B cell (primary cell): ENCODE measurements at regions not wholly inside any gene's neighbourhood (a gene's known extent, or its start where the extent isn't known, plus 50 kb on each side); places are given as distances from the start of the nearest gene placed in this dataset.

ENCODE experiments used
- ATAC-seq: fragments of 200-7000 bp; cut with Tn5 transposase; one replicate; pipeline ENCODE4 v1.10.0; 2021; ENCODE audit warnings: low read depth, mild to moderate bottlenecking, moderate number of reproducible peaks, moderate library complexity
- CTCF ChIA-PET: fragments of 350-600 bp; sonication (Branson Sonifier 250); formaldehyde crosslinking; loops from one replicate; lab custom pipeline; 2021; ENCODE audit warnings: antibody characterized with exemption, inconsistent platforms; lab: Charles Lee
- POLR2A ChIA-PET: fragments of 350-600 bp; sonication (Branson Sonifier 250); formaldehyde crosslinking; loops from one replicate; lab custom pipeline; 2021; ENCODE audit warnings: antibody characterized with exemption; lab: Charles Lee
- DNase-seq: peaks from one replicate; pipeline ENCODE4 v3.0.0; 2013
- H2AFZ ChIP-seq: 2 replicates; pipeline ENCODE4 v1.6.1; 2012; ENCODE audit warnings: mild to moderate bottlenecking, low read depth, low read length; ENCODE audit not compliant: insufficient read depth, poor library complexity, severe bottlenecking
- H3K27ac ChIP-seq, 2 donors: 1 replicate in 1 of 2; 2 replicates in 1 of 2; pipeline ENCODE4 v1.5.1; 2012 to 2013; ENCODE audit warnings: low read length in 2 of 2, mild to moderate bottlenecking in 2 of 2, moderate library complexity in 1 of 2
- H3K27me3 ChIP-seq, 4 experiments: fragments of 200-600 bp in 1 of 4; sonication (generic) in 1 of 4; replicated peaks in 1 of 4; 1 replicate in 2 of 4; 2 replicates in 2 of 4; pipeline versions ENCODE4 v1.6.1 to v1.7.0; 2013 to 2016; ENCODE audit warnings: low read length in 3 of 4, mild to moderate bottlenecking in 2 of 4, mixed read lengths in 1 of 4, moderate library complexity in 1 of 4; ENCODE audit not compliant: insufficient read depth in 4 of 4, control insufficient read depth in 3 of 4; ENCODE audit errors: control extremely low read depth in 1 of 4
- H3K36me3 ChIP-seq, 2 experiments: replicated peaks in 1 of 2; 1 replicate in 1 of 2; 2 replicates in 1 of 2; pipeline versions ENCODE4 v1.6.1 to v1.7.1; 2013; ENCODE audit warnings: low read length in 1 of 2; ENCODE audit not compliant: insufficient read depth in 2 of 2, control insufficient read depth in 1 of 2; ENCODE audit errors: control extremely low read depth in 1 of 2, extremely low read depth in 1 of 2
- H3K4me1 ChIP-seq, 2 donors: fragments of 200-600 bp in 1 of 2; sonication (generic) in 1 of 2; 1 replicate in 1 of 2; 2 replicates in 1 of 2; pipeline versions ENCODE4 v1.5.1 to v1.6.1; 2013 to 2017; ENCODE audit warnings: low read length in 2 of 2; ENCODE audit not compliant: control insufficient read depth in 2 of 2, insufficient read depth in 2 of 2
- H3K4me2 ChIP-seq: replicated peaks from 2 replicates; pipeline ENCODE3; 2012; ENCODE audit warnings: mild to moderate bottlenecking, low read depth, low read length; ENCODE audit not compliant: poor library complexity, severe bottlenecking
- H3K4me3 ChIP-seq, 5 experiments: fragments of 200-600 bp in 1 of 5; sonication (generic) in 1 of 5; 1 replicate in 3 of 5; 2 replicates in 2 of 5; pipeline versions ENCODE4 v1.5.1 to v1.7.0; 2011 to 2016; ENCODE audit warnings: low read length in 4 of 5, mild to moderate bottlenecking in 4 of 5, low read depth in 2 of 5, control low read depth in 1 of 5, moderate library complexity in 1 of 5; ENCODE audit not compliant: insufficient read depth in 1 of 5; ENCODE audit errors: control extremely low read depth in 1 of 5, extremely low read depth in 1 of 5
- H3K79me2 ChIP-seq: fragments of 200-600 bp; sonication (generic); one replicate; pipeline ENCODE4 v1.6.0; 2016; ENCODE audit warnings: low read length; ENCODE audit not compliant: control insufficient read depth, insufficient read depth
- H3K9ac ChIP-seq: fragments of 200-600 bp; sonication (generic); 2 replicates; pipeline ENCODE4 v1.6.1; 2017; ENCODE audit warnings: mild to moderate bottlenecking, low read length, moderate library complexity
- H3K9me3 ChIP-seq, 3 donors: one replicate each; pipeline versions ENCODE4 v1.6.1 to v1.7.1; 2013; ENCODE audit warnings: low read length in 2 of 3; ENCODE audit not compliant: control insufficient read depth in 2 of 3, insufficient read depth in 1 of 3; ENCODE audit errors: control extremely low read depth in 1 of 3
- H4K20me1 ChIP-seq: 2 replicates; pipeline ENCODE4 v1.6.0; 2012; ENCODE audit warnings: mild to moderate bottlenecking, low read length; ENCODE audit not compliant: insufficient read depth, control insufficient read depth, poor library complexity, severe bottlenecking
- H3K27ac Mint-ChIP-seq: one replicate; pipeline ENCODE4 v1.8.0; 2021; ENCODE audit warnings: mixed read lengths
- H3K27me3 Mint-ChIP-seq: one replicate; pipeline ENCODE4 v1.8.0; 2021; ENCODE audit warnings: mixed read lengths
- H3K4me1 Mint-ChIP-seq: one replicate; pipeline ENCODE4 v1.8.0; 2021; ENCODE audit warnings: mixed read lengths
- H3K4me3 Mint-ChIP-seq: one replicate; pipeline ENCODE4 v1.8.0; 2021; ENCODE audit warnings: mixed read lengths
- H3K9me3 Mint-ChIP-seq: one replicate; pipeline ENCODE4 v1.8.0; 2022; ENCODE audit warnings: mixed read lengths; ENCODE audit not compliant: insufficient read depth
- CTCF ChIP-seq: fragments of 200-600 bp; IDR thresholded peaks from one replicate; pipeline ENCODE4 v1.8.0; 2022; ENCODE audit warnings: antibody characterized with exemption, mild to moderate bottlenecking
- EZH2 ChIP-seq: IDR thresholded peaks from 2 replicates; pipeline ENCODE4 v1.6.1; 2012; ENCODE audit warnings: borderline replicate concordance, low read depth, mild to moderate bottlenecking, moderate library complexity, low read length; ENCODE audit not compliant: insufficient read depth, poor library complexity, severe bottlenecking
- WGBS: methylation state at CpG from one replicate; pipeline ENCODE4 v1.1.5; 2013; ENCODE audit warnings: missing lambda C conversion rate; ENCODE audit not compliant: insufficient coverage; 5-methylcytosine and 5-hydroxymethylcytosine counted together
- intact Hi-C: fragments of 100-400 bp; cut with micrococcal nuclease; formaldehyde crosslinking; loops from one replicate; pipeline ENCODE4 v1.10.0; 2022

- H3K27me3 Mint-ChIP-seq: no peaks in the 10 kb centered on the region
- TF ChIP-seq EZH2 (no peak), CTCF (no peak)
- DNase-seq (no peak), ATAC-seq (no peak)
- H3K27ac ChIP-seq: no peak overlapping the region
- POLR2A ChIA-PET: no interaction called here
- no peak overlapping the region for H3K9ac ChIP-seq
- H3K4me3 ChIP-seq: no peak overlapping the region
- no peaks in the 10 kb centered on the region for H3K79me2 ChIP-seq
- H2AFZ ChIP-seq: no peak overlapping the region
- CTCF ChIA-PET: no interaction called here
- no peak overlapping the region for H3K27ac Mint-ChIP-seq
- WGBS: 95% methylated on average over 2 of the region's 3 CpGs
- no peaks in the 10 kb centered on the region for H3K27me3 ChIP-seq
- peaks cover 7% of the 10 kb centered on the region for H3K4me1 Mint-ChIP-seq
- H3K4me2 ChIP-seq: no peak overlapping the region
- intact Hi-C loops: no loop called here
- H3K9me3 ChIP-seq: no peaks in the 10 kb centered on the region
- peaks cover 6% of the 10 kb centered on the region for H3K9me3 Mint-ChIP-seq
- no peaks in the 10 kb centered on the region for H3K4me1 ChIP-seq
- no peaks in the 10 kb centered on the region for H4K20me1 ChIP-seq
- no peak overlapping the region for H3K4me3 Mint-ChIP-seq
- no peaks in the 10 kb centered on the region for H3K36me3 ChIP-seq
These were observed 270.6 kb upstream of the PHF14 start for GRCh38 chr7:10703059-10703458.

GRCh38 chr7:10703981-10704380 is 269.7 kb upstream of the PHF14 start:
- intact Hi-C loops: no loop called here
- Mint-ChIP-seq H3K4me3 (no peak overlapping the region), H3K4me1 (peaks cover 7% of the 10 kb centered on the region), H3K27ac (no peak overlapping the region), H3K9me3 (peaks cover 5% of the 10 kb centered on the region), H3K27me3 (no peaks in the 10 kb centered on the region)
- TF ChIP-seq CTCF: no peak
- TF ChIP-seq EZH2: no peak
- no CpG with 5 or more reads among the region's 1 CpG for WGBS
- no peak overlapping the region for H3K4me2 ChIP-seq
- H3K4me1 ChIP-seq: no peaks in the 10 kb centered on the region
- H3K4me3 ChIP-seq: no peak overlapping the region
- no peak overlapping the region for H2AFZ ChIP-seq
- H3K27ac ChIP-seq: no peak overlapping the region
- H3K9me3 ChIP-seq: no peaks in the 10 kb centered on the region
- H3K27me3 ChIP-seq: no peaks in the 10 kb centered on the region
- no peak for ATAC-seq
- DNase-seq: no peak
- no peaks in the 10 kb centered on the region for H3K36me3 ChIP-seq
- H4K20me1 ChIP-seq: no peaks in the 10 kb centered on the region
- POLR2A ChIA-PET: no interaction called here
- CTCF ChIA-PET: no interaction called here
- H3K9ac ChIP-seq: no peak overlapping the region
- no peaks in the 10 kb centered on the region for H3K79me2 ChIP-seq
